Effector memory CD4-positive, alpha-beta T cell (primary cell): ENCODE measurements at regions not wholly inside any gene's neighbourhood (a gene's known extent, or its start where the extent isn't known, plus 50 kb on each side); places are given as distances from the start of the nearest gene placed in this dataset.

Source experiments
- DNase-seq, 3 donors: peaks; one replicate each; pipeline ENCODE4 v3.0.0-alpha.2; 2020
- H3K27ac ChIP-seq: 2 replicates; pipeline ENCODE4 v1.7.0; 2013; ENCODE audit warnings: mild to moderate bottlenecking, low read length, moderate library complexity; ENCODE audit not compliant: insufficient read depth, poor library complexity, severe bottlenecking
- H3K27me3 ChIP-seq: replicated peaks from 2 replicates; pipeline ENCODE4 v1.7.0; 2013; ENCODE audit warnings: mild to moderate bottlenecking, low read length; ENCODE audit not compliant: insufficient read depth, control insufficient read depth, poor library complexity, severe bottlenecking
- H3K36me3 ChIP-seq: 2 replicates; pipeline ENCODE4 v1.7.0; 2013; ENCODE audit warnings: mild to moderate bottlenecking, low read length, moderate library complexity; ENCODE audit not compliant: control insufficient read depth, insufficient read depth
- H3K4me1 ChIP-seq: 2 replicates; pipeline ENCODE4 v1.7.0; 2013; ENCODE audit warnings: low read length, mild to moderate bottlenecking; ENCODE audit not compliant: control insufficient read depth, insufficient read depth, poor library complexity, severe bottlenecking
- H3K4me3 ChIP-seq: 2 replicates; pipeline ENCODE4 v1.7.0; 2013; ENCODE audit warnings: low read length, low read depth, mild to moderate bottlenecking; ENCODE audit not compliant: insufficient read depth, poor library complexity, severe bottlenecking
- H3K9me3 ChIP-seq: 2 replicates; pipeline ENCODE4 v1.7.0; 2013; ENCODE audit warnings: mild to moderate bottlenecking, low read length, moderate library complexity; ENCODE audit not compliant: control insufficient read depth

GRCh38 chr4:147336252-147336651, 144.6 kb upstream of the EDNRA start:
- DNase-seq: no peak
- Histone ChIP-seq H3K27ac (no peak overlapping the region), H3K4me3 (no peak overlapping the region), H3K27me3 (no peaks in the 10 kb centered on the region), H3K9me3 (no peaks in the 10 kb centered on the region), H3K4me1 (no peaks in the 10 kb centered on the region), H3K36me3 (no peaks in the 10 kb centered on the region)

- no peaks in the 10 kb centered on the region for H3K9me3 ChIP-seq
- no peak for DNase-seq
- H3K27me3 ChIP-seq: no peaks in the 10 kb centered on the region
- H3K4me1 ChIP-seq: no peaks in the 10 kb centered on the region
- no peak overlapping the region for H3K27ac ChIP-seq
- H3K4me3 ChIP-seq: no peak overlapping the region
- H3K36me3 ChIP-seq: no peaks in the 10 kb centered on the region
Measured at GRCh38 chr4:147339100-147339499, 141.8 kb upstream of the EDNRA start.

- H3K27ac ChIP-seq: no peak overlapping the region
- DNase-seq: no peak
- H3K9me3 ChIP-seq: no peaks in the 10 kb centered on the region
Measured at GRCh38 chr4:147340111-147340510, 140.8 kb upstream of the EDNRA start.

GRCh38 chr4:147340591-147341120, 140.2 kb upstream of the EDNRA start:
- Histone ChIP-seq H3K4me1 (no peaks in the 10 kb centered on the region), H3K27me3 (no peaks in the 10 kb centered on the region), H3K27ac (no peak overlapping the region), H3K9me3 (no peaks in the 10 kb centered on the region), H3K36me3 (no peaks in the 10 kb centered on the region), H3K4me3 (no peak overlapping the region)
- DNase-seq: no peak

More at GRCh38 chr4:147340111-147340510, 140.8 kb upstream of the EDNRA start:
- H3K4me3 ChIP-seq: no peak overlapping the region
- no peaks in the 10 kb centered on the region for H3K27me3 ChIP-seq
- H3K4me1 ChIP-seq: no peaks in the 10 kb centered on the region
- H3K36me3 ChIP-seq: no peaks in the 10 kb centered on the region

GRCh38 chr4:147343692-147344091, 137.2 kb upstream of the EDNRA start:
- Histone ChIP-seq H3K27ac (no peak overlapping the region), H3K9me3 (no peaks in the 10 kb centered on the region), H3K4me1 (no peaks in the 10 kb centered on the region), H3K36me3 (no peaks in the 10 kb centered on the region), H3K27me3 (no peaks in the 10 kb centered on the region), H3K4me3 (no peak overlapping the region)
- no peak for DNase-seq

GRCh38 chr4:147345662-147346061, 135.2 kb upstream of the EDNRA start:
- DNase-seq: no peak
- H3K27me3 ChIP-seq: no peaks in the 10 kb centered on the region
- no peaks in the 10 kb centered on the region for H3K4me1 ChIP-seq
- H3K4me3 ChIP-seq: no peak overlapping the region
- H3K36me3 ChIP-seq: no peaks in the 10 kb centered on the region
- no peak overlapping the region for H3K27ac ChIP-seq
- no peaks in the 10 kb centered on the region for H3K9me3 ChIP-seq

GRCh38 chr4:147347217-147347616, 133.7 kb upstream of the EDNRA start:
- Histone ChIP-seq H3K9me3 (no peaks in the 10 kb centered on the region), H3K4me1 (no peaks in the 10 kb centered on the region), H3K27me3 (no peaks in the 10 kb centered on the region), H3K4me3 (no peak overlapping the region), H3K36me3 (no peaks in the 10 kb centered on the region), H3K27ac (no peak overlapping the region)
- no peak for DNase-seq

GRCh38 chr4:147349193-147349592, 131.7 kb upstream of the EDNRA start:
- Histone ChIP-seq H3K27ac (no peak overlapping the region), H3K36me3 (no peaks in the 10 kb centered on the region), H3K4me3 (no peak overlapping the region), H3K27me3 (no peaks in the 10 kb centered on the region), H3K9me3 (no peaks in the 10 kb centered on the region), H3K4me1 (no peaks in the 10 kb centered on the region)
- DNase-seq: no peak

- no peaks in the 10 kb centered on the region for H3K4me1 ChIP-seq
- H3K27ac ChIP-seq: no peak overlapping the region
- H3K36me3 ChIP-seq: no peaks in the 10 kb centered on the region
- no peaks in the 10 kb centered on the region for H3K27me3 ChIP-seq
- no peak overlapping the region for H3K4me3 ChIP-seq
- no peaks in the 10 kb centered on the region for H3K9me3 ChIP-seq
- no peak for DNase-seq
Measured at GRCh38 chr4:147351083-147351787, 129.7 kb upstream of the EDNRA start.

GRCh38 chr4:147354237-147354636, 126.7 kb upstream of the EDNRA start:
- Histone ChIP-seq H3K36me3 (no peaks in the 10 kb centered on the region), H3K27ac (no peak overlapping the region), H3K4me1 (no peaks in the 10 kb centered on the region), H3K4me3 (no peak overlapping the region), H3K27me3 (no peaks in the 10 kb centered on the region), H3K9me3 (no peaks in the 10 kb centered on the region)
- DNase-seq: no peak
